Peyer's patch (tissue), 4 donors: ENCODE measurements at regions not wholly inside any gene's neighbourhood (a gene's known extent, or its start where the extent isn't known, plus 50 kb on each side); places are given as distances from the start of the nearest gene placed in this dataset.

Experiments
- CTCF ChIP-seq, 6 experiments: fragments of 450-650 bp in 4 of 6; fragments of 200-600 bp in 2 of 6; sonication (generic) in 1 of 6; IDR thresholded peaks; one replicate each; pipeline ENCODE4 v1.5.1; 2017 to 2019; ENCODE audit warnings: antibody characterized with exemption in 6 of 6, mild to moderate bottlenecking in 3 of 6, moderate library complexity in 1 of 6
- POLR2A ChIP-seq, 2 donors: fragments of 450-650 bp; IDR thresholded peaks; one replicate each; pipeline ENCODE4 v1.5.1; 2017; ENCODE audit warnings: antibody characterized with exemption in 2 of 2, mild to moderate bottlenecking in 2 of 2, moderate library complexity in 2 of 2

- TF ChIP-seq CTCF (IDR thresholded peaks at IDR 0.05): no peak
- TF ChIP-seq POLR2A (IDR thresholded peaks at IDR 0.05): no peak
These were observed 159.2 kb upstream of the SLCO3A1 start for GRCh38 chr15:91694131-91694830.
